HCT116 (cell line): ENCODE measurements at regions not wholly inside any gene's neighbourhood (a gene's known extent, or its start where the extent isn't known, plus 50 kb on each side); places are given as distances from the start of the nearest gene placed in this dataset.

Experiments used
- ATAC-seq: fragments of 200-7000 bp; cut with Tn5 transposase; 2 replicates; pipeline ENCODE4 v1.9.1; 2020; ENCODE audit warnings: mild to moderate bottlenecking, moderate library complexity
- BruUV-seq: library from RNA; stranded (reverse); fragments of 400-500 nt; replicated peaks from 2 replicates; lab custom pipeline; 2021; lab: Mats Ljungman, UMichigan
- CTCF ChIA-PET: fragments of 300-600 bp; sonication (Branson Sonifier 250); formaldehyde crosslinking; loops from one replicate; lab custom pipeline; 2021; ENCODE audit warnings: antibody characterized with exemption; lab: Charles Lee
- POLR2A ChIA-PET: fragments of 300-600, 350-600 bp; sonication (Branson Sonifier 250); formaldehyde crosslinking; loops from one replicate; lab custom pipeline; 2021; ENCODE audit warnings: antibody characterized with exemption; lab: Charles Lee
- RAD21 ChIA-PET, 2 experiments: fragments of 300-600 bp; sonication (Branson Sonifier 250); formaldehyde crosslinking; loops; one replicate each; lab custom pipeline; 2023; ENCODE audit warnings: low total read pairs in 2 of 2; ENCODE audit not compliant: uncharacterized antibody in 2 of 2, unreplicated experiment in 2 of 2, low non-redundant PET in 1 of 2; lab: Charles Lee
- DNase-seq: peaks from one replicate; pipeline ENCODE4 v3.0.0-alpha.2; 2010; ENCODE audit warnings: low read depth, low spot score
- H2AFZ ChIP-seq: fragments of 200-600 bp; shearing (Covaris generic), sonication (generic); 2 replicates; pipeline ENCODE4 v1.6.1; 2017; ENCODE audit warnings: low read depth, mixed run types, mixed read lengths, antibody characterized with exemption, low read length; ENCODE audit not compliant: poor library complexity, severe bottlenecking
- H3K27ac ChIP-seq: 2 replicates; pipeline ENCODE4 v1.5.1; 2012; ENCODE audit warnings: low read depth, low read length
- H3K27me3 ChIP-seq: fragments of 200-600 bp; sonication (generic); 2 replicates; pipeline ENCODE4 v1.6.1; 2016; ENCODE audit warnings: mixed run types, low read length, mixed read lengths; ENCODE audit not compliant: insufficient read depth
- H3K36me3 ChIP-seq, 2 experiments: fragments of 200-500 bp in 1 of 2; fragments of 200-600 bp in 1 of 2; sonication (Bioruptor generic) in 1 of 2; sonication (generic) in 1 of 2; 2 replicates each; pipeline versions ENCODE4 v1.5.1 to v1.6.1; 2014 to 2016; ENCODE audit warnings: low read length in 2 of 2, inconsistent platforms in 1 of 2, mixed read lengths in 1 of 2, mixed run types in 1 of 2; ENCODE audit not compliant: insufficient read depth in 2 of 2, control insufficient read depth in 1 of 2
- H3K4me1 ChIP-seq, 2 experiments: fragments of 200-600 bp in 1 of 2; sonication (generic) in 1 of 2; 2 replicates each; pipeline versions ENCODE4 v1.5.1 to v1.6.1; 2012 to 2017; ENCODE audit warnings: low read length in 2 of 2, inconsistent platforms in 1 of 2, mild to moderate bottlenecking in 1 of 2, mixed read lengths in 1 of 2, mixed run types in 1 of 2, moderate library complexity in 1 of 2; ENCODE audit not compliant: insufficient read depth in 2 of 2, control insufficient read depth in 1 of 2
- H3K4me2 ChIP-seq: fragments of 200-600 bp; sonication (generic); 2 replicates; pipeline ENCODE4 v1.6.1; 2017; ENCODE audit warnings: mixed run types, low read length, mixed read lengths
- H3K4me3 ChIP-seq, 2 experiments: fragments of 200-600 bp in 1 of 2; sonication (generic) in 1 of 2; replicated peaks in 1 of 2; 2 replicates each; pipeline ENCODE4 v1.5.1; 2011 to 2016; ENCODE audit warnings: low read length in 2 of 2, control low read depth in 1 of 2, low read depth in 1 of 2, mild to moderate bottlenecking in 1 of 2, mixed read lengths in 1 of 2, mixed run types in 1 of 2
- H3K79me2 ChIP-seq: fragments of 200-600 bp; sonication (generic); 2 replicates; pipeline ENCODE4 v1.6.1; 2017; ENCODE audit warnings: mild to moderate bottlenecking, mixed run types, low read length, moderate library complexity, mixed read lengths; ENCODE audit not compliant: insufficient read depth
- H3K9ac ChIP-seq: fragments of 200-600 bp; sonication (generic); 2 replicates; pipeline ENCODE4 v1.6.1; 2016; ENCODE audit warnings: low read length, mixed read lengths
- H3K9me2 ChIP-seq: fragments of 200-600 bp; sonication (generic), shearing (Covaris generic); 2 replicates; pipeline ENCODE4 v1.6.1; 2017; ENCODE audit warnings: mixed run types, mild to moderate bottlenecking, moderate library complexity; ENCODE audit not compliant: insufficient read depth
- H3K9me3 ChIP-seq, 2 experiments: fragments of 200-500 bp in 1 of 2; fragments of 200-600 bp in 1 of 2; sonication (Bioruptor generic) in 1 of 2; sonication (generic) in 1 of 2; 2 replicates each; pipeline ENCODE4 v1.6.1; 2014 to 2017; ENCODE audit warnings: low read length in 2 of 2, mixed read lengths in 2 of 2, inconsistent platforms in 1 of 2, low read depth in 1 of 2, mild to moderate bottlenecking in 1 of 2, mixed run types in 1 of 2, moderate library complexity in 1 of 2; ENCODE audit not compliant: control insufficient read depth in 1 of 2, insufficient read depth in 1 of 2
- H4K20me1 ChIP-seq: fragments of 200-600 bp; sonication (generic), shearing (Covaris generic); 2 replicates; pipeline ENCODE4 v1.6.1; 2017; ENCODE audit warnings: mixed run types, mild to moderate bottlenecking, moderate library complexity; ENCODE audit not compliant: insufficient read depth
- CBX3 ChIP-seq: IDR thresholded peaks from 2 replicates; pipeline ENCODE4 v1.6.1; 2012; ENCODE audit warnings: low read depth
- CEBPB ChIP-seq: IDR thresholded peaks from 2 replicates; pipeline ENCODE4 v1.6.1; 2012; ENCODE audit warnings: low read depth
- CTCF ChIP-seq, 3 experiments: fragments of 200-600 bp in 1 of 3; sonication (generic) in 1 of 3; IDR thresholded peaks in 2 of 3; conservative IDR thresholded peaks in 1 of 3; 2 replicates each; pipeline ENCODE4 v1.5.1; 2012 to 2017; ENCODE audit warnings: low read depth in 2 of 3, low read length in 2 of 3, antibody characterized with exemption in 1 of 3, borderline replicate concordance in 1 of 3, control low read depth in 1 of 3, mild to moderate bottlenecking in 1 of 3, mixed read lengths in 1 of 3, mixed run types in 1 of 3, moderate library complexity in 1 of 3; ENCODE audit not compliant: insufficient read depth in 1 of 3
- EGR1 ChIP-seq: IDR thresholded peaks from 2 replicates; pipeline ENCODE4 v1.6.1; 2012; ENCODE audit warnings: low read depth
- ELF1 ChIP-seq: IDR thresholded peaks from 2 replicates; pipeline ENCODE4 v1.6.1; 2012; ENCODE audit warnings: low read depth, borderline replicate concordance
- EZH2 ChIP-seq: fragments of 200-600 bp; sonication (generic); IDR thresholded peaks from 2 replicates; pipeline ENCODE4 v1.6.1; 2017; ENCODE audit warnings: antibody characterized with exemption, mixed run types
- FOSL1 ChIP-seq: IDR thresholded peaks from 2 replicates; pipeline ENCODE4 v1.6.1; 2012; ENCODE audit warnings: low read depth
- JUND ChIP-seq: IDR thresholded peaks from 2 replicates; pipeline ENCODE4 v1.6.1; 2012
- POLR2AphosphoS5 ChIP-seq: IDR thresholded peaks from 2 replicates; pipeline ENCODE4 v1.6.1; 2011; ENCODE audit warnings: mild to moderate bottlenecking, low read depth, low read length, moderate library complexity
- SIN3A ChIP-seq: IDR thresholded peaks from 2 replicates; pipeline ENCODE4 v1.6.1; 2012; ENCODE audit warnings: low read depth
- SRF ChIP-seq: IDR thresholded peaks from 2 replicates; pipeline ENCODE4 v1.6.1; 2012; ENCODE audit warnings: low read depth
- TCF7L2 ChIP-seq: IDR thresholded peaks from 2 replicates; pipeline ENCODE4 v1.7.0; 2011; ENCODE audit warnings: borderline replicate concordance, inconsistent platforms; ENCODE audit not compliant: insufficient read depth, insufficient read length; ENCODE audit errors: extremely low read depth
- ZBTB33 ChIP-seq: IDR thresholded peaks from 2 replicates; pipeline ENCODE4 v1.6.1; 2011; ENCODE audit warnings: mild to moderate bottlenecking, low read length, moderate library complexity; ENCODE audit not compliant: insufficient replicate concordance; ENCODE audit errors: extremely low read depth
- ZFX ChIP-seq: fragments of 450-650 bp; IDR thresholded peaks from 2 replicates; pipeline ENCODE4 v1.6.1; 2017
- intact Hi-C: fragments of 100-400 bp; cut with micrococcal nuclease; formaldehyde crosslinking; loops from 2 replicates; pipeline ENCODE4 v1.10.0; 2022
- TF ChIP-seq, protein P1 (sequence below): IDR thresholded peaks from 2 replicates; pipeline ENCODE4 v1.6.1; 2012

- H3K27ac ChIP-seq = no peak overlapping the region
- no peak for DNase-seq
- intact Hi-C loops = no loop called here
- TF ChIP-seq EGR1 = no peak
- TF ChIP-seq CEBPB = no peak
- no peak for TF ChIP-seq ELF1
- TF ChIP-seq ZFX = no peak
- TF ChIP-seq POLR2AphosphoS5 = no peak
- TF ChIP-seq, protein P1, sequence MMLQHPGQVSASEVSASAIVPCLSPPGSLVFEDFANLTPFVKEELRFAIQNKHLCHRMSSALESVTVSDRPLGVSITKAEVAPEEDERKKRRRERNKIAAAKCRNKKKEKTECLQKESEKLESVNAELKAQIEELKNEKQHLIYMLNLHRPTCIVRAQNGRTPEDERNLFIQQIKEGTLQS = no peak
- TF ChIP-seq CTCF (IDR thresholded peaks at IDR 0.05 in 2 of 3, conservative IDR thresholded peaks at IDR 0.05 in 1 of 3; ENCODE audit: borderline replicate concordance in 1 of 3, insufficient read depth in 1 of 3, low read depth in 2 of 3, low read length in 2 of 3) = no peak
- TF ChIP-seq FOSL1 = no peak
- TF ChIP-seq EZH2 = no peak
- TF ChIP-seq SIN3A = no peak
- TF ChIP-seq SRF = no peak
- no peak for TF ChIP-seq ZBTB33
- no peak for TF ChIP-seq TCF7L2
- no peak for TF ChIP-seq CBX3
- no peak for TF ChIP-seq JUND
- H3K27me3 ChIP-seq = no peaks in the 10 kb centered on the region
- H3K9ac ChIP-seq = no peak overlapping the region
- H2AFZ ChIP-seq = no peak overlapping the region
- ATAC-seq = no peak
- no peak overlapping the region for H3K4me2 ChIP-seq
- CTCF ChIA-PET = no interaction called here
- H3K79me2 ChIP-seq = no peaks in the 10 kb centered on the region
- no peaks in the 10 kb centered on the region for H3K9me2 ChIP-seq
- POLR2A ChIA-PET = no interaction called here
- RAD21 ChIA-PET = no interaction called here
- H3K4me1 ChIP-seq = no peaks in the 10 kb centered on the region
- H4K20me1 ChIP-seq = no peaks in the 10 kb centered on the region
- H3K9me3 ChIP-seq = 0 out of 4 replicates have a peak, but pooled peaks cover 0 to 3% of the 10 kb centered on the region in 2 experiments
- no peak overlapping the region for H3K4me3 ChIP-seq
- BruUV-seq = no TSS peak
- H3K36me3 ChIP-seq = no peaks in the 10 kb centered on the region
Measured at GRCh38 chr10:47207894-47208469, 92.0 kb upstream of the GDF10 start.
